IgD-negative memory B cell (primary cell): ENCODE measurements at regions not wholly inside any gene's neighbourhood (a gene's known extent, or its start where the extent isn't known, plus 50 kb on each side); places are given as distances from the start of the nearest gene placed in this dataset.
"Not testable (repeated sequence)": the region's sequence is repeated elsewhere in the genome, so short reads cannot be mapped to it uniquely, and the experiment has no call there.

Experiments
- H3K27ac Mint-ChIP-seq, 3 donors: one replicate each; pipeline ENCODE4 v1.8.0; 2020 to 2022; ENCODE audit warnings: mild to moderate bottlenecking in 3 of 3, mixed read lengths in 3 of 3, moderate library complexity in 1 of 3
- H3K27me3 Mint-ChIP-seq: one replicate; pipeline ENCODE4 v1.8.0; 2021; ENCODE audit warnings: mixed read lengths
- H3K36me3 Mint-ChIP-seq: one replicate; pipeline ENCODE4 v1.8.0; 2020; ENCODE audit warnings: mild to moderate bottlenecking, mixed read lengths
- H3K4me1 Mint-ChIP-seq, 3 donors: one replicate each; pipeline ENCODE4 v1.8.0; 2020 to 2022; ENCODE audit warnings: mixed read lengths in 3 of 3, mild to moderate bottlenecking in 1 of 3
- H3K4me3 Mint-ChIP-seq, 4 donors: one replicate each; pipeline ENCODE4 v1.8.0; 2020 to 2022; ENCODE audit warnings: mild to moderate bottlenecking in 4 of 4, mixed read lengths in 4 of 4, moderate library complexity in 3 of 4
- H3K9me3 Mint-ChIP-seq, 3 donors: one replicate each; pipeline ENCODE4 v1.8.0; 2020 to 2021; ENCODE audit warnings: mixed read lengths in 3 of 3, mild to moderate bottlenecking in 1 of 3

GRCh38 chr14:84963518-84963917 is 566.4 kb upstream of the FLRT2 start:
- no peaks in the 10 kb centered on the region for H3K36me3 Mint-ChIP-seq
- no peak overlapping the region for H3K27ac Mint-ChIP-seq

GRCh38 chr14:84965279-84965678 is 564.7 kb upstream of the FLRT2 start:
- H3K4me3 Mint-ChIP-seq = no peak overlapping the region
- H3K27ac Mint-ChIP-seq = no peak overlapping the region

More at GRCh38 chr14:84963518-84963917, 566.4 kb upstream of the FLRT2 start:
- Mint-ChIP-seq H3K27me3 (no peaks in the 10 kb centered on the region), H3K4me3 (no peak overlapping the region), H3K4me1 (no peaks in the 10 kb centered on the region), H3K9me3 (peaks cover 1 to 3% (median 2%) of the 10 kb centered on the region in 3 donors)

GRCh38 chr14:84969501-84969900 is 560.4 kb upstream of the FLRT2 start:
- no peaks in the 10 kb centered on the region for H3K4me1 Mint-ChIP-seq
- no peak overlapping the region for H3K4me3 Mint-ChIP-seq
- H3K36me3 Mint-ChIP-seq = no peaks in the 10 kb centered on the region
- peaks cover 0 to 6% (median 3%) of the 10 kb centered on the region in 3 donors for H3K9me3 Mint-ChIP-seq
- H3K27me3 Mint-ChIP-seq = no peaks in the 10 kb centered on the region
- no peak overlapping the region for H3K27ac Mint-ChIP-seq

More at GRCh38 chr14:84965279-84965678, 564.7 kb upstream of the FLRT2 start:
- H3K27me3 Mint-ChIP-seq = no peaks in the 10 kb centered on the region
- H3K4me1 Mint-ChIP-seq = no peaks in the 10 kb centered on the region
- no peaks in the 10 kb centered on the region for H3K36me3 Mint-ChIP-seq
- H3K9me3 Mint-ChIP-seq = peaks cover 0 to 6% (median 0%) of the 10 kb centered on the region in 3 donors

- Mint-ChIP-seq H3K36me3 (no peaks in the 10 kb centered on the region), H3K4me1 (no peaks in the 10 kb centered on the region), H3K9me3 (peaks cover 0 to 3% (median 2%) of the 10 kb centered on the region in 3 donors), H3K27ac (no peak overlapping the region), H3K27me3 (no peaks in the 10 kb centered on the region), H3K4me3 (no peak overlapping the region)
These were observed 554.6 kb upstream of the FLRT2 start for GRCh38 chr14:84975241-84975902.

GRCh38 chr14:84976805-84977204 is 553.1 kb upstream of the FLRT2 start:
- H3K4me3 Mint-ChIP-seq = no peak overlapping the region
- no peaks in the 10 kb centered on the region for H3K4me1 Mint-ChIP-seq
- H3K36me3 Mint-ChIP-seq = no peaks in the 10 kb centered on the region
- no peaks in the 10 kb centered on the region for H3K27me3 Mint-ChIP-seq
- no peak overlapping the region for H3K27ac Mint-ChIP-seq
- peaks cover 0 to 3% (median 2%) of the 10 kb centered on the region in 3 donors for H3K9me3 Mint-ChIP-seq

GRCh38 chr14:84987042-84987441 is 542.9 kb upstream of the FLRT2 start:
- Mint-ChIP-seq H3K4me3 (no peak overlapping the region), H3K27me3 (no peaks in the 10 kb centered on the region), H3K4me1 (no peaks in the 10 kb centered on the region), H3K27ac (no peak overlapping the region), H3K36me3 (no peaks in the 10 kb centered on the region), H3K9me3 (peaks cover 5 to 11% (median 5%) of the 10 kb centered on the region in 3 donors)

GRCh38 chr14:84988357-84988756 is 541.6 kb upstream of the FLRT2 start:
- H3K9me3 Mint-ChIP-seq = peaks cover 3 to 11% (median 5%) of the 10 kb centered on the region in 3 donors
- H3K36me3 Mint-ChIP-seq = no peaks in the 10 kb centered on the region
- H3K4me1 Mint-ChIP-seq = no peaks in the 10 kb centered on the region
- no peak overlapping the region for H3K4me3 Mint-ChIP-seq
- no peak overlapping the region for H3K27ac Mint-ChIP-seq
- H3K27me3 Mint-ChIP-seq = no peaks in the 10 kb centered on the region

- Mint-ChIP-seq H3K27me3 (no peaks in the 10 kb centered on the region), H3K36me3 (peaks cover 4% of the 10 kb centered on the region), H3K4me3 (no peak overlapping the region), H3K4me1 (no peaks in the 10 kb centered on the region), H3K9me3 (peaks cover 3 to 11% (median 5%) of the 10 kb centered on the region in 3 donors), H3K27ac (no peak overlapping the region)
These were observed 538.9 kb upstream of the FLRT2 start for GRCh38 chr14:84991021-84991420.

- Mint-ChIP-seq H3K27me3 (no peaks in the 10 kb centered on the region), H3K4me1 (no peaks in the 10 kb centered on the region)
These were observed 531.7 kb upstream of the FLRT2 start for GRCh38 chr14:84998216-84998615.

GRCh38 chr14:85002846-85003245 is 527.1 kb upstream of the FLRT2 start:
- Mint-ChIP-seq H3K36me3 (no peaks in the 10 kb centered on the region), H3K4me1 (no peaks in the 10 kb centered on the region), H3K9me3 (peaks cover 2 to 12% (median 5%) of the 10 kb centered on the region in 3 donors), H3K27ac (no peak overlapping the region), H3K4me3 (no peak overlapping the region), H3K27me3 (no peaks in the 10 kb centered on the region)

More at GRCh38 chr14:84998216-84998615, 531.7 kb upstream of the FLRT2 start:
- peaks cover 2 to 11% (median 3%) of the 10 kb centered on the region in 3 donors for H3K9me3 Mint-ChIP-seq
- H3K27ac Mint-ChIP-seq = no peak overlapping the region
- H3K4me3 Mint-ChIP-seq = no peak overlapping the region
- H3K36me3 Mint-ChIP-seq = peaks cover 4% of the 10 kb centered on the region

- H3K36me3 Mint-ChIP-seq = no peaks in the 10 kb centered on the region
- H3K9me3 Mint-ChIP-seq = peaks cover 2 to 13% (median 5%) of the 10 kb centered on the region in 3 donors
- H3K27me3 Mint-ChIP-seq = no peaks in the 10 kb centered on the region
- no peaks in the 10 kb centered on the region for H3K4me1 Mint-ChIP-seq
- H3K27ac Mint-ChIP-seq = no peak overlapping the region
- no peak overlapping the region for H3K4me3 Mint-ChIP-seq
These were observed 526.1 kb upstream of the FLRT2 start for GRCh38 chr14:85003805-85004204.

- no peak overlapping the region for H3K27ac Mint-ChIP-seq
- H3K27me3 Mint-ChIP-seq = no peaks in the 10 kb centered on the region
- H3K4me3 Mint-ChIP-seq = no peak overlapping the region
- peaks cover 0 to 23% (median 0%) of the 10 kb centered on the region in 3 donors for H3K9me3 Mint-ChIP-seq
- H3K36me3 Mint-ChIP-seq = no peaks in the 10 kb centered on the region
- H3K4me1 Mint-ChIP-seq = no peaks in the 10 kb centered on the region
These were observed 520.4 kb upstream of the FLRT2 start for GRCh38 chr14:85009506-85009905.

GRCh38 chr14:85010186-85010585 is 519.8 kb upstream of the FLRT2 start:
- Mint-ChIP-seq H3K27me3 (no peaks in the 10 kb centered on the region), H3K4me3 (no peak overlapping the region), H3K9me3 (peaks cover 0 to 23% (median 1%) of the 10 kb centered on the region in 3 donors), H3K27ac (no peak overlapping the region), H3K36me3 (no peaks in the 10 kb centered on the region), H3K4me1 (no peaks in the 10 kb centered on the region)

GRCh38 chr14:85016496-85016895 is 513.4 kb upstream of the FLRT2 start:
- Mint-ChIP-seq H3K4me1 (no peaks in the 10 kb centered on the region), H3K27me3 (no peaks in the 10 kb centered on the region), H3K9me3 (peaks cover 2 to 8% (median 5%) of the 10 kb centered on the region in 3 donors), H3K36me3 (peaks cover 1% of the 10 kb centered on the region), H3K27ac (no peak overlapping the region), H3K4me3 (no peak overlapping the region)

- not testable (repeated sequence) for H3K9me3 Mint-ChIP-seq, H3K27me3 Mint-ChIP-seq, H3K36me3 Mint-ChIP-seq, H3K27ac Mint-ChIP-seq, H3K4me1 Mint-ChIP-seq, H3K4me3 Mint-ChIP-seq
These were observed 506.1 kb upstream of the FLRT2 start for GRCh38 chr14:85023866-85024265.

- H3K27me3 Mint-ChIP-seq = no peaks in the 10 kb centered on the region
- H3K4me3 Mint-ChIP-seq = no peak overlapping the region
- no peaks in the 10 kb centered on the region for H3K36me3 Mint-ChIP-seq
- peaks cover 0 to 4% (median 4%) of the 10 kb centered on the region in 3 donors for H3K9me3 Mint-ChIP-seq
- no peaks in the 10 kb centered on the region for H3K4me1 Mint-ChIP-seq
- no peak overlapping the region for H3K27ac Mint-ChIP-seq
These were observed 505.0 kb upstream of the FLRT2 start for GRCh38 chr14:85024931-85025330.
